Gastroesophageal sphincter (tissue), 3 donors: ENCODE measurements at regions not wholly inside any gene's neighbourhood (a gene's known extent, or its start where the extent isn't known, plus 50 kb on each side); places are given as distances from the start of the nearest gene placed in this dataset.

Experiments used
- POLR2A ChIP-seq, 2 donors: fragments of 450-650 bp; IDR thresholded peaks; one replicate each; pipeline ENCODE4 v1.6.1; 2017; ENCODE audit warnings: antibody characterized with exemption in 2 of 2, mild to moderate bottlenecking in 2 of 2, moderate library complexity in 1 of 2
- POLR2AphosphoS5 ChIP-seq: sonication (generic); formaldehyde crosslinking; IDR thresholded peaks from one replicate; pipeline ENCODE4 v1.6.1; 2017; ENCODE audit warnings: antibody characterized with exemption
- TF ChIP-seq, protein P1 (sequence below), 4 experiments: fragments of 200-600 bp in 2 of 4; fragments of 450-650 bp in 2 of 4; sonication (generic) in 1 of 4; IDR thresholded peaks; one replicate each; pipeline ENCODE4 v1.5.1; 2017 to 2019; ENCODE audit warnings: antibody characterized with exemption in 4 of 4, mild to moderate bottlenecking in 2 of 4, moderate library complexity in 2 of 4

DNA sequence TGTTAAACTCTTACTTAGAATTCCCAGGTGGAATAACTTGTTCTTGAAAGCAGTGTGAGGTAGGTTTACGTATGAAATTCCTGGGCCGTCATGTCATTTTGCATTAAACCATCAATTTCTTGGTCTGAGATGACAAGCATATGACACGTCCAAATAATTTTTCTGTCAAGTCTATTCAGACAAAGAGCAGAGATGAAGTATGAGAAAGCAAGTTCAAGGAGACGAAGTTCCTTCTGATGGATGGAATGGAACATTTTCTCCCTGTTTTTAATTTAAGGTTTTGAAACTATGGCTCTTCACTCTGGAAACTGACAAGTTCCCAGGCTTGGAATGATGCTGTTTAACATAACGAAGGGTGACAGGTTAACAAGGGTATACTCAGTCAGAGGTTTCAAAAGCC lies 252.8 kb upstream of the SFRP2 start:
- TF ChIP-seq POLR2AphosphoS5 (no peak), POLR2A (IDR thresholded peaks at IDR 0.05) (no peak)
- TF ChIP-seq, protein P1, sequence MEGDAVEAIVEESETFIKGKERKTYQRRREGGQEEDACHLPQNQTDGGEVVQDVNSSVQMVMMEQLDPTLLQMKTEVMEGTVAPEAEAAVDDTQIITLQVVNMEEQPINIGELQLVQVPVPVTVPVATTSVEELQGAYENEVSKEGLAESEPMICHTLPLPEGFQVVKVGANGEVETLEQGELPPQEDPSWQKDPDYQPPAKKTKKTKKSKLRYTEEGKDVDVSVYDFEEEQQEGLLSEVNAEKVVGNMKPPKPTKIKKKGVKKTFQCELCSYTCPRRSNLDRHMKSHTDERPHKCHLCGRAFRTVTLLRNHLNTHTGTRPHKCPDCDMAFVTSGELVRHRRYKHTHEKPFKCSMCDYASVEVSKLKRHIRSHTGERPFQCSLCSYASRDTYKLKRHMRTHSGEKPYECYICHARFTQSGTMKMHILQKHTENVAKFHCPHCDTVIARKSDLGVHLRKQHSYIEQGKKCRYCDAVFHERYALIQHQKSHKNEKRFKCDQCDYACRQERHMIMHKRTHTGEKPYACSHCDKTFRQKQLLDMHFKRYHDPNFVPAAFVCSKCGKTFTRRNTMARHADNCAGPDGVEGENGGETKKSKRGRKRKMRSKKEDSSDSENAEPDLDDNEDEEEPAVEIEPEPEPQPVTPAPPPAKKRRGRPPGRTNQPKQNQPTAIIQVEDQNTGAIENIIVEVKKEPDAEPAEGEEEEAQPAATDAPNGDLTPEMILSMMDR (IDR thresholded peaks at IDR 0.05), result no peak
